ENCODE measurements at regions not wholly inside any gene's neighbourhood (a gene's known extent, or its start where the extent isn't known, plus 50 kb on each side); places are given as distances from the start of the nearest gene placed in this dataset.

- Mint-ChIP-seq H3K9me3 (peaks cover 13% of the 10 kb centered on the region), H3K4me1 (no peaks in the 10 kb centered on the region), H3K27me3 (ENCODE audit: low read depth, poor library complexity) (peaks cover 6% of the 10 kb centered on the region), H3K27ac (no peak overlapping the region), H3K4me3 (no peak overlapping the region), H3K36me3 (ENCODE audit: low read depth) (no peaks in the 10 kb centered on the region)
- no peak for DNase-seq
- TF ChIP-seq CTCF (IDR thresholded peaks at IDR 0.05), result no peak
Observed at GRCh38 chr1:147451628-147452027, 89.7 kb upstream of the BCL9 start.

GRCh38 chr1:147452809-147453208 is 88.5 kb upstream of the BCL9 start:
- H3K36me3 Mint-ChIP-seq (ENCODE audit: low read depth), result no peaks in the 10 kb centered on the region
- peaks cover 5% of the 10 kb centered on the region for H3K9me3 Mint-ChIP-seq
- no peak for DNase-seq
- no peak overlapping the region for H3K4me3 Mint-ChIP-seq
- H3K4me1 Mint-ChIP-seq, result no peaks in the 10 kb centered on the region
- peaks cover 9% of the 10 kb centered on the region for H3K27me3 Mint-ChIP-seq (ENCODE audit: low read depth, poor library complexity)
- no peak overlapping the region for H3K27ac Mint-ChIP-seq
- TF ChIP-seq CTCF (IDR thresholded peaks at IDR 0.05), result no peak

- H3K27me3 Mint-ChIP-seq (ENCODE audit: low read depth, poor library complexity), result peaks cover 23% of the 10 kb centered on the region
- DNase-seq, result no peak
- no peaks in the 10 kb centered on the region for H3K36me3 Mint-ChIP-seq (ENCODE audit: low read depth)
- H3K4me1 Mint-ChIP-seq, result no peaks in the 10 kb centered on the region
- H3K27ac Mint-ChIP-seq, result no peak overlapping the region
- no peak overlapping the region for H3K4me3 Mint-ChIP-seq
- peaks cover 51% of the 10 kb centered on the region for H3K9me3 Mint-ChIP-seq
- no peak for TF ChIP-seq CTCF (IDR thresholded peaks at IDR 0.05)
Observed at GRCh38 chr1:147463022-147463421, 78.3 kb upstream of the BCL9 start.

- peaks cover 44% of the 10 kb centered on the region for H3K9me3 Mint-ChIP-seq
- DNase-seq, result no peak
Observed at GRCh38 chr1:147466543-147466942, 74.8 kb upstream of the BCL9 start.

GRCh38 chr1:147470079-147470478 is 71.2 kb upstream of the BCL9 start:
- no peak overlapping the region for H3K4me3 Mint-ChIP-seq
- peaks cover 6% of the 10 kb centered on the region for H3K27me3 Mint-ChIP-seq (ENCODE audit: low read depth, poor library complexity)
- no peaks in the 10 kb centered on the region for H3K4me1 Mint-ChIP-seq
- peaks cover 26% of the 10 kb centered on the region for H3K9me3 Mint-ChIP-seq
- DNase-seq, result no peak
- H3K36me3 Mint-ChIP-seq (ENCODE audit: low read depth), result no peaks in the 10 kb centered on the region
- no peak for TF ChIP-seq CTCF (IDR thresholded peaks at IDR 0.05)
- no peak overlapping the region for H3K27ac Mint-ChIP-seq

More at GRCh38 chr1:147466543-147466942, 74.8 kb upstream of the BCL9 start:
- Mint-ChIP-seq H3K27me3 (ENCODE audit: low read depth, poor library complexity) (peaks cover 15% of the 10 kb centered on the region), H3K4me3 (no peak overlapping the region), H3K4me1 (no peaks in the 10 kb centered on the region), H3K27ac (no peak overlapping the region), H3K36me3 (ENCODE audit: low read depth) (no peaks in the 10 kb centered on the region)
- no peak for TF ChIP-seq CTCF (IDR thresholded peaks at IDR 0.05)

GRCh38 chr1:147472489-147472888 is 68.8 kb upstream of the BCL9 start:
- no peak for TF ChIP-seq CTCF (IDR thresholded peaks at IDR 0.05)
- Mint-ChIP-seq H3K27me3 (ENCODE audit: low read depth, poor library complexity) (no peaks in the 10 kb centered on the region), H3K4me3 (no peak overlapping the region), H3K27ac (no peak overlapping the region), H3K36me3 (ENCODE audit: low read depth) (no peaks in the 10 kb centered on the region), H3K4me1 (no peaks in the 10 kb centered on the region), H3K9me3 (peaks cover 4% of the 10 kb centered on the region)
- DNase-seq, result no peak
